SKM-1 (cell line): ENCODE measurements at regions not wholly inside any gene's neighbourhood (a gene's known extent, or its start where the extent isn't known, plus 50 kb on each side); places are given as distances from the start of the nearest gene placed in this dataset.
"Not testable (repeated sequence)": the region's sequence is repeated elsewhere in the genome, so short reads cannot be mapped to it uniquely, and the experiment has no call there.

Experiments
- DNase-seq: peaks from one replicate; lab custom pipeline; 2025; ENCODE audit not compliant: unreplicated experiment; lab: John Stamatoyannopoulos, UW

- no peak for DNase-seq
These were observed 328.4 kb downstream of the PAPSS1 start for GRCh38 chr4:107391630-107392028.

- DNase-seq = no peak
These were observed 328.9 kb downstream of the PAPSS1 start for GRCh38 chr4:107391009-107391629.

- no peak for DNase-seq
These were observed 330.1 kb downstream of the PAPSS1 start for GRCh38 chr4:107389965-107390364.

- no peak for DNase-seq
These were observed 331.2 kb downstream of the PAPSS1 start for GRCh38 chr4:107388736-107389274.

- DNase-seq = no peak
These were observed 339.1 kb downstream of the PAPSS1 start for GRCh38 chr4:107380836-107381438.

- no peak for DNase-seq
These were observed 339.8 kb downstream of the PAPSS1 start for GRCh38 chr4:107380190-107380589.

GRCh38 chr4:107379054-107379869 lies 340.8 kb downstream of the PAPSS1 start:
- no peak for DNase-seq

- DNase-seq = no peak
These were observed 340.2 kb upstream of the DKK2 start for GRCh38 chr4:107376293-107376692.

- DNase-seq = no peak
These were observed 330.8 kb upstream of the DKK2 start for GRCh38 chr4:107366900-107367299.

GRCh38 chr4:107366016-107366735 lies 330.1 kb upstream of the DKK2 start:
- DNase-seq = no peak

GRCh38 chr4:107363125-107363524 lies 327.0 kb upstream of the DKK2 start:
- DNase-seq = no peak

GRCh38 chr4:107359208-107359607 lies 323.1 kb upstream of the DKK2 start:
- DNase-seq = no peak

GRCh38 chr4:107354304-107354703 lies 318.2 kb upstream of the DKK2 start:
- DNase-seq = not testable (repeated sequence)

- DNase-seq = no peak
These were observed 315.1 kb upstream of the DKK2 start for GRCh38 chr4:107351196-107351595.

GRCh38 chr4:107349732-107350131 lies 313.6 kb upstream of the DKK2 start:
- DNase-seq = no peak

- no peak for DNase-seq
These were observed 313.2 kb upstream of the DKK2 start for GRCh38 chr4:107349266-107349665.

GRCh38 chr4:107348188-107349050 lies 312.3 kb upstream of the DKK2 start:
- no peak for DNase-seq

GRCh38 chr4:107333518-107333917 lies 297.4 kb upstream of the DKK2 start:
- DNase-seq = no peak

GRCh38 chr4:107332656-107333055 lies 296.5 kb upstream of the DKK2 start:
- not testable (repeated sequence) for DNase-seq

- no peak for DNase-seq
These were observed 294.8 kb upstream of the DKK2 start for GRCh38 chr4:107330916-107331315.
